ENCODE measurements at regions not wholly inside any gene's neighbourhood (a gene's known extent, or its start where the extent isn't known, plus 50 kb on each side); places are given as distances from the start of the nearest gene placed in this dataset.

GRCh38 chrX:131821945-131822622 lies 201.0 kb upstream of the STK26 start (continued):
- TF ChIP-seq ATF4 (CRISPR knock-in tag; IDR thresholded peaks at IDR 0.05), result no peak
- no peak for TF ChIP-seq ZNF790 (CRISPR knock-in tag; IDR thresholded peaks at IDR 0.05; ENCODE audit: borderline replicate concordance)
- TF ChIP-seq JUN (CRISPR knock-in tag; IDR thresholded peaks at IDR 0.05), result no peak

DNA sequence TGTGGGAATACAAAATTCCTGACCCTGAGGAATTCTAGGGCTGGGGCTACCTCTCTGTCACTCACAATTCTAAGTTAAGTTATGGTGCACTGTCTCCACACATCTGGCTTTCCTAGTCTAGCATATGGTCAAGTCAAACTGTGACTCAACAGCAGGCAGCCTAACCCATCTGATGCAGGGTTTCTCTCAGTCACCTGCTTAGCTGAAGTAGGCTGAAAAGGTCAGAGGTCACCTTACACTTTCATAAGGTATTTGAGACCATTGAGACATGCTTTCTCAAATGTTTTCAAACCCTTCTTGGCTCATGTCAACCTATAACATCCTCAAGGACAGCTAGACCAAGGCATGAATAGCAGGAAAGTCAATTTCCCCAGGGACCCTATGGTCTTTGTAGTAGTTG lies 196.5 kb upstream of the STK26 start:
- ATAC-seq, result no peak
- POLR2A ChIA-PET, result no interaction called here
- in situ Hi-C loops (cut with HindIII; ENCODE audit: extremely low pct_ligation_motif_present, low pct_unique_long_range_greater_than_20kb), result no loop called here

GRCh38 chrX:131827935-131828334 lies 195.2 kb upstream of the STK26 start:
- Histone ChIP-seq H3K79me2 (ENCODE audit: insufficient read depth, low read length) (peaks cover 47% of the 10 kb centered on the region), H3K4me2 (ENCODE audit: low read depth, low read length) (peak overlapping the region; percentile 63), H3K9ac (ENCODE audit: insufficient read depth, low read depth, low read length) (no peak overlapping the region), H3K4me3 (replicated peaks in 1 of 3; ENCODE audit: insufficient read depth in 1 of 3, low read depth in 2 of 3, low read length in 3 of 3) (peak overlapping the region in 2 of 3 experiments; percentile 25 to 26; a peak in 3 of 6 replicates), H3K27me3 (ENCODE audit: control insufficient read depth in 1 of 2, insufficient read depth in 2 of 2, low read length in 2 of 2) (no peaks in the 10 kb centered on the region), H3K9me3 (ENCODE audit: low read length) (no peaks in the 10 kb centered on the region), H3K4me1 (ENCODE audit: insufficient read depth, low read length) (peaks cover 40% of the 10 kb centered on the region), H3K27ac (ENCODE audit: extremely low read length, insufficient read depth, low read length) (no peak overlapping the region), H3K36me3 (replicated peaks in 1 of 2; ENCODE audit: control insufficient read depth in 1 of 2, insufficient read depth in 2 of 2, low read length in 2 of 2) (no peaks in the 10 kb centered on the region; a peak in 2 of 5 replicates), H4K20me1 (ENCODE audit: insufficient read depth, low read length) (0 out of 2 replicates have a peak, but pooled peaks cover 2% of the 10 kb centered on the region), H2AFZ (ENCODE audit: low read length) (no peak overlapping the region)
- ATAC-seq, result no peak
- in situ Hi-C loops (cut with HindIII; ENCODE audit: extremely low pct_ligation_motif_present, low pct_unique_long_range_greater_than_20kb) (no loop called here), intact Hi-C loops (cut with micrococcal nuclease; ENCODE audit: unreplicated experiment) (no loop called here)
- no TSS peak for BruUV-seq (replicated peaks)
- FAIRE-seq, result no peak
- ChIA-PET POLR2A (no interaction called here), CTCF (ENCODE audit: low intra/inter-chr PET ratio, low total read pairs) (no interaction called here)
- DNase-seq (ENCODE audit: low spot score), result no peak
- peak; percentile 15; the same call in 1 of the 2 replicates for TF ChIP-seq STAG1 (CRISPR knock-in tag; IDR thresholded peaks at IDR 0.05)
- TF ChIP-seq CTCF (CRISPR knock-in tag; IDR thresholded peaks at IDR 0.05), result 0 out of 2 replicates have a peak, but pooled peaks have one; percentile 14
- TF ChIP-seq, protein P1, sequence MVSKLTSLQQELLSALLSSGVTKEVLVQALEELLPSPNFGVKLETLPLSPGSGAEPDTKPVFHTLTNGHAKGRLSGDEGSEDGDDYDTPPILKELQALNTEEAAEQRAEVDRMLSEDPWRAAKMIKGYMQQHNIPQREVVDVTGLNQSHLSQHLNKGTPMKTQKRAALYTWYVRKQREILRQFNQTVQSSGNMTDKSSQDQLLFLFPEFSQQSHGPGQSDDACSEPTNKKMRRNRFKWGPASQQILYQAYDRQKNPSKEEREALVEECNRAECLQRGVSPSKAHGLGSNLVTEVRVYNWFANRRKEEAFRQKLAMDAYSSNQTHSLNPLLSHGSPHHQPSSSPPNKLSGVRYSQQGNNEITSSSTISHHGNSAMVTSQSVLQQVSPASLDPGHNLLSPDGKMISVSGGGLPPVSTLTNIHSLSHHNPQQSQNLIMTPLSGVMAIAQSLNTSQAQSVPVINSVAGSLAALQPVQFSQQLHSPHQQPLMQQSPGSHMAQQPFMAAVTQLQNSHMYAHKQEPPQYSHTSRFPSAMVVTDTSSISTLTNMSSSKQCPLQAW (CRISPR knock-in tag; IDR thresholded peaks at IDR 0.05), result no peak
- 53% methylated on average over 2 of the region's 2 CpGs for WGBS (ENCODE audit: low lambda C conversion rate)

More for the DNA sequence above, 196.5 kb upstream of the STK26 start:
- Histone ChIP-seq H3K4me2 (ENCODE audit: low read depth, low read length) (no peak overlapping the region; the same call in 1 of the 2 replicates), H3K9ac (ENCODE audit: insufficient read depth, low read depth, low read length) (no peak overlapping the region), H2AFZ (ENCODE audit: low read length) (no peak overlapping the region), H3K9me3 (ENCODE audit: low read length) (no peaks in the 10 kb centered on the region), H3K27me3 (ENCODE audit: control insufficient read depth in 1 of 2, insufficient read depth in 2 of 2, low read length in 2 of 2) (no peaks in the 10 kb centered on the region), H3K27ac (ENCODE audit: extremely low read length, insufficient read depth, low read length) (no peak overlapping the region), H3K4me3 (replicated peaks in 1 of 3; ENCODE audit: insufficient read depth in 1 of 3, low read depth in 2 of 3, low read length in 3 of 3) (no peak overlapping the region), H3K36me3 (replicated peaks in 1 of 2; ENCODE audit: control insufficient read depth in 1 of 2, insufficient read depth in 2 of 2, low read length in 2 of 2) (no peaks in the 10 kb centered on the region; a peak in 2 of 5 replicates), H3K79me2 (ENCODE audit: insufficient read depth, low read length) (peaks cover 47% of the 10 kb centered on the region), H3K4me1 (ENCODE audit: insufficient read depth, low read length) (peaks cover 33% of the 10 kb centered on the region), H4K20me1 (ENCODE audit: insufficient read depth, low read length) (0 out of 2 replicates have a peak, but pooled peaks cover 2% of the 10 kb centered on the region)
- no TSS peak for BruUV-seq (replicated peaks)
- FAIRE-seq, result no peak
- DNase-seq (ENCODE audit: low spot score), result no peak
- CTCF ChIA-PET (ENCODE audit: low intra/inter-chr PET ratio, low total read pairs), result no interaction called here
- intact Hi-C loops (cut with micrococcal nuclease; ENCODE audit: unreplicated experiment), result no loop called here
- TF ChIP-seq RBFOX2 (IDR thresholded peaks at IDR 0.05; ENCODE audit: low read depth, low read length) (0 out of 2 replicates have a peak, but pooled peaks have one; percentile 5), ZNF33A (CRISPR knock-in tag; IDR thresholded peaks at IDR 0.05; ENCODE audit: borderline replicate concordance) (no peak), ZBTB42 (CRISPR knock-in tag; IDR thresholded peaks at IDR 0.05) (no peak)

All from HepG2 (cell line).